ENCODE measurements at regions not wholly inside any gene's neighbourhood (a gene's known extent, or its start where the extent isn't known, plus 50 kb on each side); places are given as distances from the start of the nearest gene placed in this dataset.

GRCh38 chr6:144809120-144809519 lies 524.0 kb downstream of the UTRN start:
- no peak for TF ChIP-seq POLR2A (IDR thresholded peaks at IDR 0.05)
- no peak for TF ChIP-seq CTCF (IDR thresholded peaks at IDR 0.05)

Data from suprapubic skin (tissue), 3 donors.